Panc1 (cell line): ENCODE measurements at regions not wholly inside any gene's neighbourhood (a gene's known extent, or its start where the extent isn't known, plus 50 kb on each side); places are given as distances from the start of the nearest gene placed in this dataset.

ENCODE experiments used
- ATAC-seq: fragments of 200-7000 bp; cut with Tn5 transposase; 2 replicates; pipeline ENCODE4 v1.9.1; 2020; ENCODE audit warnings: mild to moderate bottlenecking, moderate library complexity
- BruUV-seq: library from RNA; stranded (reverse); fragments of 400-500 nt; replicated peaks from 2 replicates; lab custom pipeline; 2021; lab: Mats Ljungman, UMichigan
- CTCF ChIA-PET: fragments of 300-600 bp; sonication (Branson Sonifier 250); formaldehyde crosslinking; loops from one replicate; lab custom pipeline; 2022; ENCODE audit warnings: antibody characterized with exemption; lab: Charles Lee
- POLR2A ChIA-PET: fragments of 300-600 bp; sonication (Branson Sonifier 250); formaldehyde crosslinking; loops from one replicate; lab custom pipeline; 2022; ENCODE audit warnings: antibody characterized with exemption; lab: Charles Lee
- DNase-seq: peaks from one replicate; pipeline ENCODE4 v3.0.0-alpha.2; 2010; ENCODE audit warnings: low read depth, low spot score
- H3K27ac ChIP-seq: 2 replicates; pipeline ENCODE4 v1.5.1; 2011; ENCODE audit warnings: mild to moderate bottlenecking, low read length, inconsistent platforms
- H3K27me3 ChIP-seq: fragments of 200-500 bp; sonication (Bioruptor generic); 2 replicates; pipeline ENCODE4 v1.6.0; 2014; ENCODE audit warnings: low read length, inconsistent platforms; ENCODE audit not compliant: control insufficient read depth, insufficient read depth
- H3K36me3 ChIP-seq: fragments of 200-500 bp; sonication (Bioruptor generic); 2 replicates; pipeline ENCODE4 v1.5.1; 2014; ENCODE audit warnings: inconsistent platforms, mild to moderate bottlenecking, low read length, moderate library complexity; ENCODE audit not compliant: control insufficient read depth, insufficient read depth
- H3K4me1 ChIP-seq: 2 replicates; pipeline ENCODE4 v1.5.1; 2011; ENCODE audit warnings: inconsistent platforms, mild to moderate bottlenecking, low read length, moderate library complexity; ENCODE audit not compliant: control insufficient read depth, insufficient read depth
- H3K4me3 ChIP-seq, 2 experiments: 2 replicates each; pipeline ENCODE4 v1.5.1; 2011 to 2012; ENCODE audit warnings: low read depth in 2 of 2, low read length in 2 of 2, mild to moderate bottlenecking in 2 of 2, inconsistent platforms in 1 of 2, moderate library complexity in 1 of 2
- H3K9me3 ChIP-seq: fragments of 200-500 bp; sonication (Bioruptor generic); 2 replicates; pipeline ENCODE4 v1.5.1; 2014; ENCODE audit warnings: low read depth, mild to moderate bottlenecking, inconsistent platforms, low read length, moderate library complexity; ENCODE audit not compliant: control insufficient read depth, insufficient read depth
- CTCF ChIP-seq: fragments of 450-650 bp; IDR thresholded peaks from 2 replicates; pipeline ENCODE4 v1.5.1; 2017; ENCODE audit warnings: mild to moderate bottlenecking
- POLR2AphosphoS5 ChIP-seq: IDR thresholded peaks from 2 replicates; pipeline ENCODE4 v1.6.1; 2012; ENCODE audit warnings: mild to moderate bottlenecking, low read depth, low read length, moderate library complexity
- REST ChIP-seq, 2 experiments: IDR thresholded peaks; 2 replicates each; pipeline ENCODE4 v1.6.1; 2011 to 2012; ENCODE audit warnings: low read depth in 2 of 2, control low read depth in 1 of 2, low read length in 1 of 2, mild to moderate bottlenecking in 1 of 2, moderate library complexity in 1 of 2; ENCODE audit not compliant: insufficient read depth in 1 of 2
- SIN3A ChIP-seq: IDR thresholded peaks from 2 replicates; pipeline ENCODE4 v1.6.1; 2012; ENCODE audit warnings: low read depth, mild to moderate bottlenecking, low read length, moderate library complexity, borderline replicate concordance; ENCODE audit not compliant: insufficient read depth
- TCF7L2 ChIP-seq: IDR thresholded peaks from 2 replicates; pipeline ENCODE4 v1.6.1; 2011; ENCODE audit warnings: mild to moderate bottlenecking, low read depth, low read length, inconsistent platforms
- in situ Hi-C: cut with HindIII; loops from 2 replicates; pipeline ENCODE4 v1.10.0; 2016; ENCODE audit warnings: low sequenced_read_pairs, low pct_unique_long_range_greater_than_20kb
- intact Hi-C: fragments of 100-400 bp; cut with micrococcal nuclease; formaldehyde crosslinking; loops from one replicate; pipeline ENCODE4 v1.10.0; 2022; ENCODE audit not compliant: unreplicated experiment

GRCh38 chr1:218643281-218643680, 298.1 kb downstream of the TGFB2 start:
- POLR2A ChIA-PET, result interaction anchor here (0.6 kb wide), 1 partner anchor 134 kb away, joined by 3 read pairs; no protein-coding TSS in a partner anchor
- Histone ChIP-seq H3K27me3 (no peaks in the 10 kb centered on the region), H3K27ac (peak overlapping the region; percentile 18; the same call in 1 of the 2 replicates), H3K9me3 (no peaks in the 10 kb centered on the region), H3K4me3 (no peak overlapping the region), H3K4me1 (peaks cover 8% of the 10 kb centered on the region; the same call in 1 of the 2 replicates), H3K36me3 (no peaks in the 10 kb centered on the region)
- intact Hi-C loops, result no loop called here
- DNase-seq, result no peak
- CTCF ChIA-PET, result no interaction called here
- BruUV-seq, result no TSS peak
- no peak for ATAC-seq
- TF ChIP-seq POLR2AphosphoS5, result no peak
- TF ChIP-seq CTCF, result no peak
- TF ChIP-seq TCF7L2, result no peak
- no peak for TF ChIP-seq REST (IDR thresholded peaks at IDR 0.05; ENCODE audit: insufficient read depth in 1 of 2, low read depth in 2 of 2, low read length in 1 of 2)
- TF ChIP-seq SIN3A, result no peak
- in situ Hi-C loops, result no loop called here

DNA sequence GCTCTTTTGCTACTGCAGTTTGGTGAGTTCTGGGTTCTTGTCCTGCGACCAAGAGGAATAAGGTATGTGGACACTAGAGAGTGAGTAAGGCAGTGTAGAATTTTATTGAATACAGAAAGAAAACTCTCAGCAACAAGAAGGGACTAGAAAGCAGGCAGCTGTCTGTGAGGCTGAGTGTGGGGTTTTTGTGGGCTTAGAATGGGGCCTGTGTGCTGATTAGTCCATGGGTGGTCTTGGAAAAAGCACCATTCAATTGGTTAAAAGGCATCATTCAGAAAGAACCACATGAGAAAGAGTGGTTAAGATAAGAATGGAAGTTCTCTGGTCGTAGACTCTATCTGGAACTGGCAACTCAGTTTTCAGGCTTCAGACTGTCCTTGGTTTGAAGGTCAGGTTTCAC, 298.8 kb downstream of the TGFB2 start:
- ChIA-PET CTCF (no interaction called here), POLR2A (no interaction called here)
- intact Hi-C loops, result no loop called here
- ATAC-seq (no peak), DNase-seq (no peak)
- Histone ChIP-seq H3K9me3 (no peaks in the 10 kb centered on the region), H3K4me3 (no peak overlapping the region), H3K27ac (peak overlapping the region; percentile 69; the same call in 1 of the 2 replicates), H3K27me3 (no peaks in the 10 kb centered on the region), H3K36me3 (no peaks in the 10 kb centered on the region), H3K4me1 (peaks cover 8% of the 10 kb centered on the region; the same call in 1 of the 2 replicates)
- in situ Hi-C loops, result no loop called here
- no TSS peak for BruUV-seq
- TF ChIP-seq POLR2AphosphoS5 (no peak), CTCF (no peak), REST (IDR thresholded peaks at IDR 0.05; ENCODE audit: insufficient read depth in 1 of 2, low read depth in 2 of 2, low read length in 1 of 2) (no peak), SIN3A (no peak), TCF7L2 (no peak)
